GM19397 (cell line): ENCODE measurements at regions not wholly inside any gene's neighbourhood (a gene's known extent, or its start where the extent isn't known, plus 50 kb on each side); places are given as distances from the start of the nearest gene placed in this dataset.

Experiments
- ATAC-seq: cut with Tn5 transposase; IDR thresholded peaks from one replicate; pipeline ENCODE4 v1.9.1; 2021; ENCODE audit warnings: mild to moderate bottlenecking, moderate library complexity; ENCODE audit not compliant: unreplicated experiment

DNA sequence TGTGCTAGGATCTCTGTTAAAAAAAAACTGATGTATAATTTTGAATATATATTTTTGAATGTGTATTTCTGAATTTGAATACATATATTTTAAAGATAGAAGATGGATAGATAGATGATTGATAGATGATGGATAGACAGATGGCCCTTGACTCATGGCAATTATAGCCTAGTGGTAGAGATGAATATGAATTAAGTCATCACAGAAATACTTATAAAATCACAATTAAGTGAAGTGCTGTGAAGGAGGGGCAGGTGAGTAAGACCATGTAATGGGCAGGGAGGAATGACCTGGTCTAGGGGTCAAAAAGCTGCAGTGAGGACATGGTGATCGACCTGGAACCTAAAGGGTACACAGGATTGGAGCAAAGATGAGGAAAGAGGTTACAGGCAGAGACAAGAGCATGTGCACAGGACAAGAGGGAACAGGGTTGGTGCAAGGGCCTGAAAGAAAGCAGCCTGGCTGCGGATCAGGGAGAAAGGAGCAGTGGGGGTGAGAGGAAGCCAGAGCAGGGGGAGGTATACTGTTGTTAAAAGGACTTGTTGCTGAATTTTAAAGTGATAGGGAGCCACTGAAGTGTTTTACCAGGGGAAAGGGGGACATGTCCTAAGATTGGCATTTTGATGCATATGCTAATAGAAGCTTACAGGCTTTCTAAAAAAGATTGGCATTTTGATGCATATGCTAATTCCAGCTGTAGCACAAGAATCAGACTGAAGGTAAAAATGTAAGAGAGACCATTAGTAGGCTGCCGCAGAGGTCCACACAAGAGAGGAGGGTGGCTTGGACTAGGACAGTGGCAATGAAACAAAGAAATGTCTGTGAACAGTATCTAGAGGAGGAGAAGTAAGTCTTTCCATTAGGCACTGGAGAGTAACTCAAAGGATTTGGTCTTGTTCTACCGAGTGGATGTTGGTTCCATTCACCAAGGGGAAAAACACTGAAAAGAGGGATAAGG, 527.8 kb downstream of the AGTPBP1 start:
- no peak for ATAC-seq

DNA sequence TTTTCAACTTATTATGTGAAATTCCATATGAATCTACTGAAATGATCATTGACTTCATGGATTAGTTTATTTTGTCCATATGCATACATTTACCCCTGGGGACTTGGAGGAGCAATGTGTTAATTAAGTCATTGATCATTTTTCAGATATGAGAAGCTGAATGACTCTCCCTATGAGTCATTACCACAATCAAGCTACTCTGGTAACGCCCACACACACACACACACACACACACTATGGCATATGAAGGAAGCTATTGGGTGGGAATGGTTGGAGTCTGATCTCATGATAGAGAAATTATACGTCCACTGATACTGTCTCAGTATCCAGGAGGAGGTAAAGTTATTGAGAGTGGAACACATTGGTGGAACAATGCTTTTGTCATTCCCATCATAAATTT, 528.9 kb downstream of the AGTPBP1 start:
- no peak for ATAC-seq

DNA sequence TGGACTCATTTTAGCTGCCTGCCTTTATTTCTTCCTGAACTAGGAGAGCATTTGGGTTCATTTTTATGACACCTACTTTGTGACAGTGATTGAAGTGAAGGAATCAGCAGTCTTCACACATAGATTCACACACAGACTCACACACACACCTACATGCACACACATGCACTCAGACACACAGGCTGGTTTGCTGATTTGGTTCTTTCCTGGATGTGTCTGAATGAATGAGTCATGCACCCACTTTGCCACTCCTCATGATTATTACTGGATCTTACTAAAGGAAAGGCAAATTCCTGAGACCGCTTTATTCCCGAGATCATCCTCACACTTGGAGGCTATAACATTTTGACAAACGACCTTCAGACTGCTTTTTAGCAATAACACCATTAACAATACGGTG, 529.5 kb downstream of the AGTPBP1 start:
- no peak for ATAC-seq

DNA sequence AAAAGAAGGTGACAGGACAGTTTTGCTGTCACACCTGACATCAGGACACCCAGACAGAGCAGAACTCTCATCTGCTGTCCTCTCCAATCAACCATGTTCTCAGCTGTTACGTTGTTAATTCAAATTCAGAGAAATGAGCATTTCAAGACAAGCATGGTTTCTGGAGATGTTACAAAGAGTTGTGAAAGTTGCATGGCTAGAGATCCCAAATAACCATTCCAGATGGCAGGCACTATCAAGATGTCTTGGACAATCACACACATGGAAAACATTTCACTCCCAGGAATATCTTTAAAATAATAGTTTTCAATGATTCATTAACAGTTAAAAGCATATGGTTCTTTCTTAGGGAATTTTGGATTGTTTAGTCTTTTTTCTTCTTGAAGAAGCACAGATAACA, 533.1 kb downstream of the AGTPBP1 start:
- ATAC-seq, result no peak

GRCh38 chr9:85204176-85204575, 534.6 kb downstream of the NTRK2 start:
- ATAC-seq, result no peak

DNA sequence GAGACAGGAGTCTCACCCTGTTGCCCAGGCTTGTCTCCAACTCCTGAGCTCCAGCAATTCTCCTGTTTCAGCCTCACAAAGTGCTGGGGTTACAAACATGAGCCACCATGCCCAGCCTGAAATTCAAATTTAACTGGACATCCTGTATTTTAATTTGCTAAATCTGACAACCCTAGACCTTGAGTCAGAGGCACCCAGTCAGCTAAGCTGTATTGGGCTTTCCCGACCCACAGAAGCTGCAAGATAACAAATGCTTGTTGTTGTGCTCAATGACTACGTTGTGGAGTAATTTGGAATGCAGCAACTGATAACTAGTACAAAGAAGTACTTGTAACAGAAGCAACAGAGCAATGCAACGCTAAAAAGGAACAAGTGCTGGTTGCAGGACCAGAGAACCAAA, 533.1 kb downstream of the NTRK2 start:
- ATAC-seq, result no peak

DNA sequence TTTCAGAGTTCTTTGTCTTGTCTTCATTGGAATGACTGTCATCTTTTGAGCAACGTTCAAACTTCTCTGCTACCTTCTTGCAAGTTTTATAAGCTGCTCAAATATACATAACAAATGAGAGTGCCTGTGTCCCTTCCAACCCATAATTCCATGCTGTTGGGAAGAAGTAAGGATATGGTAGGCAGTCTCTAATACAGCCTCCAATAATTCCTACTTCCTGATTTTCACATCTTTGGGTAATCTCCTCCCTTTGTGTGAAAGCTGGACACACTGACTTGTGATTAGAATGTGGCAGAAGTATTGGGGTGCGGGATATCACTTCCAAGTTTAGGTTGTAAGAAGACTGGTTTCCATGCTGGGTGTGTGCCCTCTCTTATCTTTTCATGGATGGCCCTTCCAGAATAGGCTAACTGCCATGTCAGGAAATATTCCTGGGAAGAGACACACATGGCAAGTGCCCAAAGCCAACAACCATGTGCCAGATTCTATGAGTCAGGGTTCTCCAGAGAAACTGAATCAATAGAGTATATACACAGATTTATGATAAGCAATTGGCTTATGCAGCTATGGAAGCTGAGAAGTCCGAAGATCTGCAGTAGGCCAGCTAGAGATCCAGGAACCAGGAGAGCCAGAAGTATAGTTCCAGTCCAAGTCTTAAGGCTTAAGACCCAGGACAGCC, 531.3 kb downstream of the NTRK2 start:
- no peak for ATAC-seq

DNA sequence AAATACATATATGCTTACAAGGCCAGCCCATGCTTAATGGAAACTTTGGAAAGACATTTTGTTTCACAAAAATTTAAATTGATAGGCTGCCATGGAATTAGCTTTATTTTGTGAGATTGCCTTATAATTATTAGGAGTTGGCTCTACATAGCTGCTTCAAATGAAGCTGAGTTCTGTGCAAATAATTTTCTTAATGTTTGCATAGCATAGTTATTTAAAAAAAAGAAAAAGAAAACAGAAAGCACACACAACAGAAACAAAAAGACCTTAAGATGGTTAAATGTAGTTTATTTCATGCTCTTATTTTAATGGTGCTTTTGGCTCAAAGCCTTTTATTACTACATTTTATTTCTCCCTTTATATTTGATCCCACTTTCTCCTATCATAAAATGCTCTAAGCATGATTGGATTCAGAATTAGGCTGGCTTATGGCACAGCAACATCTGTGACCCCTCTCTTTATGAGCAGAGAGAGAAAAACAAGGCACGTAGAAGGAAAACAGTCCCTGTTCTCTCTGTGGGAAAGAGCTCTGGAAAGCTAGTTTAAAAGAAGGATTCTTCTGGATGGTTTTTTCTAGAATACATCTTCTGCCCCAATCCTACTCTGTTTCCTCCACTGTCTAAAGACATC, 530.5 kb downstream of the NTRK2 start:
- no peak for ATAC-seq

GRCh38 chr9:85192750-85193149, 523.2 kb downstream of the NTRK2 start:
- ATAC-seq, result no peak

DNA sequence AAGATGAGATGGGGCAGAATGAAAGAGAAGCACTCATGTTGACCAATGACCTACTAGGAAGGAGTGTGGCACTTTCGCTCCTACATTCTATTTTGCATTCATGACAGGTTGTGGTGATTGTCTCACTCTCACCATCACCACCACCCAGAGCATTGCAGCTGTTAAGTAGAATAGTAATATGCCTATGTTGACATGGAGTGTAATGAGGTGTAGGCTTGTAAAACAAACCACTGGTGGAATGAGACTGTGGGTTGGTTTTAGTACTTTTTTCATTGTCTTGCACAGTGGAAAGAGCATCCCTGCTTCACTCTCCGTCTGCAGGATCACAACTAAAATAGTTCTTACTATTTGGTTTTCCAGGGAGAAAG, 516.7 kb downstream of the NTRK2 start:
- ATAC-seq, result no peak

DNA sequence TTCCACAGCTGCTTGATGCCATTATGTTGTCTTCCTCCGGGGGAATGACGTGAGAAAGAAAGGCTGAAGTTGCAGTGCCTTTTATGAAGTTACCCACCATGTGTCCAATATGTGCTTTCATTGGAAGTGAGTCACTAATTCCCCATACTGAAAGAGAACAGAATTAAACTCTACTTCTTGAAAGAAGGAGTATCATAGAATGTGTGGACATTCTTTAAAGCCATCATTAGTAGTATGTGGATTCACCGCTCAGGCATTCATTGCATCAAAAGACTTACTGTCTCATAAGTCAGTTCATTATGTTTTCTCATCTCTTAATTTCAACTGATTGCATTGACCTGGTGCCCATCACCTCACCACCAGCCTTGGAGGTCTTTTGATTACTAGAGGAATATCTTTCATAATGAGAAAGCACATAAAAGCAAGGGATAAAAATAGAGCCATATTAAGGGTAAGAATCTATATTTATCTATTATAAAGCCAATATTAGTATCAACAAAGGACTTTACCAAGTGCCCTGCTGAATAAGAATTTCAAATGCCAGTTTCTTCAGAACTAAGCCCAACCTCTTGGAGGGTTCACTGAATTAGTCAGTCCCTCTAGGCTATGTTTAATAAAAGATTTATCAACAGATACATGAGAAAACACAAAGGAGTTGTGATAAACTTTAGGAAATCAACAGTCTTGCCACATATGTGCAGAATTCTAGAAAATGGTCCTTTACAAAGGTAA, 516.1 kb downstream of the NTRK2 start:
- no peak for ATAC-seq

DNA sequence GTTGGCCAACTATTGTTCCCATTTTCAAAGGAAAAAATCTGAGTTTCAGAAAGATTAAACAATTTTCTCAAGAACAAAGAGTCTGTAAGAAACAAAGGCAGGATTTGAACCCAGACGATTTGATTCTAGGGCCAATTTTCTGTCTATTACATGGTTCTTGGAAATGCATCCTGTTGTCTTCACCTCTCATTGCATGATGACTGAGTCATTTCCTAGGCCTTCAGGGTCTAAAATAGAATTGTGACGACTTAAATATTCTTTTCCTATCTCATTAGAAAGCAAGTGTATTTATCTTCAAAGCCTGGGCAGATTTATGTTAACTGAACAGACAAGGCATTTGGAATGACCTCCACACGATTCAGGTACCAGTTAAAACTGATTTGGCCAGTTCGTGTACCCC, 512.9 kb downstream of the NTRK2 start:
- no peak for ATAC-seq

- no peak for ATAC-seq
Measured at GRCh38 chr9:85178474-85178873, 508.9 kb downstream of the NTRK2 start.

GRCh38 chr9:85173967-85174366, 504.4 kb downstream of the NTRK2 start:
- ATAC-seq, result no peak

GRCh38 chr9:85172001-85172978, 502.8 kb downstream of the NTRK2 start:
- no peak for ATAC-seq

- no peak for ATAC-seq
Measured at GRCh38 chr9:85171163-85171562, 501.6 kb downstream of the NTRK2 start.

GRCh38 chr9:85168412-85168811, 498.9 kb downstream of the NTRK2 start:
- no peak for ATAC-seq

GRCh38 chr9:85167146-85167545, 497.6 kb downstream of the NTRK2 start:
- ATAC-seq, result no peak

GRCh38 chr9:85163825-85164224, 494.3 kb downstream of the NTRK2 start:
- no peak for ATAC-seq

DNA sequence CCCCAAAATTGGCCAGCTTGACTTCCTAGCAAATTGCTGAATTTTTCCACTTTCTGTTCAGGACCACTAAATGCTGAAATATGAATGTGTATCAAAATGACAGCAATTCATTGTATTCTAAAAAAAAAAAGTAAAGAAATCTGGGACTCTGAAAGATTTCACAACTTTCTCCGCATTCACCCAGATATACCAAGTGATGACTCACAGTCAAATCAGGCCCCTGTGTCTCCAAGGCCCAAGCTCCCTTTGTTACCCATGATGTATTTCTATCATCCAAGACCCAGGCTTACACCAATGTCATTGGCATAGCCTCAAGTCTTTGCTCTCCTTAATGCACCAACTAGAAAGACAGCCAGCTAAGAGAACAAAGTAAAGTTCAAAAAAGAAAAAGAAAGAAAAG, 493.9 kb downstream of the NTRK2 start:
- ATAC-seq, result no peak
